ENCODE measurements at regions not wholly inside any gene's neighbourhood (a gene's known extent, or its start where the extent isn't known, plus 50 kb on each side); places are given as distances from the start of the nearest gene placed in this dataset.
"Not testable (repeated sequence)": the region's sequence is repeated elsewhere in the genome, so short reads cannot be mapped to it uniquely, and the experiment has no call there.

- DNase-seq = no peak
These were observed 141.6 kb upstream of the RIOK3 start for GRCh38 chr18:23311351-23312121.

GRCh38 chr18:23313379-23313778 is 139.7 kb upstream of the RIOK3 start:
- DNase-seq = no peak

GRCh38 chr18:23314672-23315071 is 138.4 kb upstream of the RIOK3 start:
- no peak for DNase-seq

DNA sequence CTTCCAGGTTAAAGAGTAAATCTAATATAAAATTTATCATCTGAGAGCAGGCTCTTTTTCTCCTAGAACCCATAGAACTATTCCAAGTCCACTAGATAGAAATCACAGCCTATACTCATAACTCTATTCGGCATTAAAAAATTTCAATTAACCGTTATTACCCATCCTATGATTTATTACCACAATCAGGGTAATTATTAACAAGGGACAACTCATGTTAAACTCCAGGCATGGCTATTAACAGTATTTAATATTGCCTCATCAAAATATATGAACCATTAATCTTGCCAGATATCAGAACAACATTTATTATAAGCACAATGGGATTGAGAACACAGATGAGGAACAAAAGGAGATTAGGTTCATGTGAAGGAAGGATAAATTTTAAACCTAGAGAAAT is 136.8 kb upstream of the RIOK3 start:
- no peak for DNase-seq

- DNase-seq = no peak
These were observed 136.1 kb upstream of the RIOK3 start for GRCh38 chr18:23316988-23317387.

DNA sequence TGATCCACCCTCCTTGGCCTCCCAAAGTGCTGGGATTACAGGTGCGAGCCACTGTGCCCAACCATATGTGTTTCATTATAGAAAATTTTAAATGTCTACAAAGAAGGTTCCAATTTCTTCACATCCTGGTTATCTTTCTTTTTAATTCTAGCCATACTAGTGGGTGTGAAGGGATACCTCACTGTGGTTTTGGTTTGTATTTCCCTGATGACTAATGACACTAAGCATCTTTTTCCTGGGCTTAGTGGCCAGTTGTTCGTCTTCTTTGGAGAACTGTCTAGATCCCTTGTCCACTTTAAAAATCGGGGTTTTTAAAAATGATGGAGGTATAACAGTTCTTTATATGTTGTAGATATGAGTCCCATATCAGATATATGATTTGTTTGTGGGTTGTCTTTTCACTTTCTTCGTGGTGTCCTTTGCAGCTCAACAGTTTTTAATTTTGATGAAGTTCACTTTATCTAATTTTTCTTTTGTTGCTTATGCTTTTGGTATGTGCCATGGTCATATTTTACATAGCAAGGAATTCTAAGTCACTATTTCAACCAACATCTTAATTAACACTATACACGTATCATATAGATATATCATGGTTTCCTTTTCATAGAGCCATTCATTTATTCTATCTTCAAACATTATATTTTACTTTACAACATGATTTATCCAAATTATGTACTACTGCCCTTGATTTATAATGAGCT is 135.0 kb upstream of the RIOK3 start:
- DNase-seq = peak; percentile 12

GRCh38 chr18:23320709-23321236 is 132.3 kb upstream of the RIOK3 start:
- DNase-seq = no peak

GRCh38 chr18:23321996-23322395 is 131.1 kb upstream of the RIOK3 start:
- no peak for DNase-seq

GRCh38 chr18:23324056-23324811 is 128.9 kb upstream of the RIOK3 start:
- DNase-seq = no peak

DNA sequence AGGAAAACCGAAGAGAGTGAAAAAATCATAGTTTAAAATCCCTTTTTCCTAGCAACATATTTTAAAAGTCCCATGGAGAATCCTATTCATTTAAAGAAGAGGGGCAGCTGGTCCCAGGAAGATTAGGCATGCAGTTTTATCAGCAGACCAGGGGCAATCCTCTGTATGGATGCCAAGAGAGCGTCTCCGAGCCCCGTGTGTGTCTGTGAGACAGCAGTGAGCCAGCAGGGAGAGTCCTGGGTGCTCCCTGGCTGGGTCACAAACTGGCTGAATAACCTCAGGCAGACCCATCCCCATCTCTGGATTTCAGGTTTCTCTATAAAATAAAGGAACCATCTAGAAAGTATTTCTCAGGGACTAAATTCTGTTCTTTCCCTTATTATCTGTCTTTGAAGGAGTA is 128.2 kb upstream of the RIOK3 start:
- no peak for DNase-seq

GRCh38 chr18:23329671-23330070 is 123.4 kb upstream of the RIOK3 start:
- not testable (repeated sequence) for DNase-seq

DNA sequence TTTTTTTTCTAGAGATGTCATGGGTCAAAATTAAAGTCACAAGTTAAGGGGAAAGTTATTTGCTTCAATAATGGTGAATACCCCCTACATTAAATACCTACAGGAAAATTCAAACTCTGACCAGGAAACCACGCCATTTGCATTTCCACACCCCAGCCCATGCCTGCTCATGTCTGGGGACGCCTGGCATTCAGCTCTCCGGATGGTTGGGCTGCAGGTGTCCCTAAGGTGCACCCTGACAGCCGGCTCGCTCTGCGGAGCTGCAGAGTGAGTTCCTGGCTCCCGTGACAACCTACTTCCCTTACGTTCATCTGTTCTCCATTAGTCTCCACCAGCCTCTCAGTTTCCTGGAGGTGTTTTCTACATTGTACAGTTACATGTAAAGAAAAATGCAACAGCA is 122.7 kb upstream of the RIOK3 start:
- DNase-seq = no peak

DNA sequence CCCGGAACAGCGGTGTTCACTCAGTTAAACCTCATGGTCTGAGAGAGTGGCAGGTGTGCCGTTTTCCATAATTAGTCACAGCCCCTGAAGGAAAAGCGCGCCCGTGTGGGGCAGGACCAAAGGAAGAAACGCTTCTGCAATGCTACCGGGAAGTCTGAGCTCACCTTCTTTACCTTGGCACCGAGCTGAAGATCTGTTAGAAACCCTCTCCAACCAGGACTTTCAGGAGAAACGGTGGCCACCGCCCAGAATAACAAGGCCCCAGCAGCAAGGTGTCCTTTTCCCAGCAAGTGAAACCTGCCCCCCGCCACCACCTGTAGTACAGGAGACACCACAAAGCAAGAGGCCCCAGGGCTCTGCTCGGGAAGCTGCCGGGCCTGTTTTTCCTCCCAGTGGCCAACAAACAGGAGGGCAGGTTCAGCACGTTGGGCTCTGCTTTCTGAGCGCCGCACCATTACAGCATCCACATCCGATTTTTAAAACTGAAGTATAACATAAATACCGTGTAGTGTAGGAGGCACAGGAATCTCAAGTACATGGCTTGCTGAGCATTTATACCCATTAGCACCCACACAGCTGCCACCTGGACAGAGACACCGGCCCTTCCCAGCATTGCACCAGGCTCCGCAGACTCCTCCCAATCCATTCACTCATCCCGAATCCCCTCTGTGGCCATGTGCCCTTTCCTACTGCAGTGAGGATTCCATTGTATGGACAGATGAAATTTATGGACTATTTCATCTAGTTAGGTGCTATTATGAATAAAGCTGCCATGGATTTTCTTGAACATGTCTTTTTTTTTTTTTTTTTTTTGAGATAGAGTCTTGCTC is 121.8 kb upstream of the RIOK3 start:
- no peak for DNase-seq

DNA sequence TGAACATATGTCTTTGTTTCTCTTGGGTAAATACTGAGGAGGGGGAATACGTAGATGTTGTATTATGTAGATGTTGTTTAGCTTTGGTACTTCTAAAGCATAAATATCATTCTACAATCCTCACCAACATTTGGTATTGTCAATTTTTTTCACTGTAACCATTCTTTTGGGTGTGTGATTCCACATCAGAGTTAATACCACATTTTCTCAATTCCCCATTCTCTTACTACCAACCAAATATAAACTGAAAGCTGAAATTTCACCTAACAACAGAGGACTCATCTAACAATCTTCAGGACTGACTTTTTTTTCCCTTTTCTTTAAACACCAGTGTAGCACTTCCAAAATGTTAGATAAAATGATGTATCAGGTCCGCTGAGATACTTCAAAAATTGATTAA is 120.7 kb upstream of the RIOK3 start:
- no peak for DNase-seq

- DNase-seq = no peak
These were observed 119.3 kb upstream of the RIOK3 start for GRCh38 chr18:23333827-23334226.

DNA sequence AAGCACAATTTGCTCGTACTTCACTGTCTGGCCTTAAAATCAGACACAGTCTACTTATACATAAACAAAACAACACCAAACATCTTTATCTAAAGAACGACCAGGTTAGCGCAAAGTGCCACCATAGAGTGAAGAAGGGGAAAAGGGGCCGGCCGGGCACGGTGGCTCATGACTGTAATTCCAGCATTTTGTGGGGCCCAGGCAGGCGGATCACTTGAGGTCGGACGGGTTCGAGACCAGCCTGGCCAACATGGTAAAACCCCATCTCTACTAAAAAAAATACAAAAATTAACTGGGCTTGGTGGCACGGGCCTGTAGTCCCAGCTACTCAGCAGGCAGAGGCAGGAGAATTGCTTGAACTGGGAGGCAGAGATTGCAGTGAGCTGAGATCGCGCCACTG is 118.5 kb upstream of the RIOK3 start:
- no peak for DNase-seq

DNA sequence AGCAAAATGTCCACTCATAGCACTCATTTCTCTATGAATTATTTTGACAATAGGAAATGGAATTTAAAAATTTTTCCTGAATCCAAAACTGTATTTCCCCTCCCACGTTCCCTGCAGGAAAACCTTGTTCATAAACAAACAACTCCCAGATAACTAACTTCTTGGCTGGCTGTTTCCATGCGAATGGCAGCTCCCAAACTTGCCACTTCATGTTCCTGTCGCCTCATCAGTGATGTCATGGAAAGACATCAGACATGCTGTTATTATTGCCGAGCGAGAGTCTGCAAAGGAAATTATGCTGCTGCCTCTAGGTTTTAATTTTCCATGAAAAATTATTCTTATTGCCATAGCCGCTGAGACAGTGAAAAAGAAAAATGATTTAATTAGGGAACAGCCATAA is 117.0 kb upstream of the RIOK3 start:
- no peak for DNase-seq

GRCh38 chr18:23337599-23338444 is 115.3 kb upstream of the RIOK3 start:
- no peak for DNase-seq

DNA sequence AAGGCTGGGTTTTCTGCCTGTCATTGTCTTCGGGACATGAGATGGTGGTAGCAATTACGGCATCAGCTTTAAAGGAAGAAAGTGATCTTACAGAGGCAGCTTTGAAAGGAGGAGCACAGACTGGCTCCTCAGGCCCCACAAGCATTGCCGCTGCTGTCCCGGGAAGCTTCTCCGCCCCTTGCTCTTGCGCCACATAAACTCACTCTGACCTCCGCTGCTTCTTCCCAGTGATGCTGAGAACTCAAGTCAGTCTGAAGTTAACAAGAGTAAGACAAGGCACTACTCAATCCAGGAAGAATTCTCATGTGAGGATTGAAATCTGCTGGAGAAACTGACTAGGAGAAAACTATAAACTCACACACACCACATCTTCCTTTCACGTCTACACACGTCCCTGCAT is 112.4 kb upstream of the RIOK3 start:
- no peak for DNase-seq

DNA sequence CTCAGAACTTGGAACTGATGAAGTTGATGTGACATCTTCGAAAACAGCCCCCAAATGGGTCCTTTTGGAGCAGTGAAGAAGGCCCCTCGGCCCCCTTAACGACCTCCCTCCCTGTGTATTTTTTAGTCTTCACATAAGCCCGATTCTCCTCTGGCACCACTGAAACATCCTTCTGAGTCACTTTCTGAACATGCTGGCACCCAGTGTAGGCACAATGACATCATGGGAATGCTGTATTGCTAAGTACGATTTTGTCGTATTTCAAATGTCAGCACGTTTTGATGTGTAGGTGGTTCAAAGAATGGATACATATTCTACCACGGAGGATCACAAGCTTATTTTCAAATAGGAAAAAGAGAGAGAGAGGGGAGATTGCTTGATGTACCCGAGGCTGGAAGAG is 111.7 kb upstream of the RIOK3 start:
- DNase-seq = peak; percentile 11

- no peak for DNase-seq
These were observed 111.1 kb upstream of the RIOK3 start for GRCh38 chr18:23341983-23342382.

DNA sequence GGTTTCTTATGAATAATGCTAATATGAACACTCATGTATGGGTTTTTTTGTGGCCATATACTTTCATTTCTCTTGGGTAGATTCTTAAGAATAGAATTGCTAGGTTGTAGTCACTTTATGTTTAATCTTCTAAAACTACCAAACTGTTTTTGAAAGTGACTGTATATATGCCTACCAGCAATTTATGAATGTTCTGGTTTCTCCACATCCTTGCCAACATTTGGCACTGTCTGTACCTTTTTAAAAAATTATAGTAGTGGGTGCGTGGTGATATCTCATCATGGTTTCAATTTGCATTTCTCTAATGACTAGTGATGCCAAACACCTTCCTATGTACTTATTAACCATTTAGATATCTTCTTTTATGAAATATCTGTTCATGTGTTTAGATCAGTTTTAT is 110.6 kb upstream of the RIOK3 start:
- no peak for DNase-seq
